ENCODE measurements at regions not wholly inside any gene's neighbourhood (a gene's known extent, or its start where the extent isn't known, plus 50 kb on each side); places are given as distances from the start of the nearest gene placed in this dataset.

GRCh38 chr1:10852486-10852885 is 56.0 kb upstream of the CASZ1 start:
- no peak overlapping the region for H2AFZ ChIP-seq (ENCODE audit: low read depth)
- no peaks in the 10 kb centered on the region for H3K79me2 ChIP-seq (ENCODE audit: insufficient read depth, low read depth)
- no peaks in the 10 kb centered on the region for H4K20me1 ChIP-seq (ENCODE audit: insufficient read depth)
- H3K27ac ChIP-seq, result no peak overlapping the region
- H3K4me2 ChIP-seq, result no peak overlapping the region
- H3K9ac ChIP-seq, result no peak overlapping the region
- TF ChIP-seq CTCF (conservative IDR thresholded peaks at IDR 0.05; ENCODE audit: low read depth, low read length), result no peak
- H3K27me3 ChIP-seq (ENCODE audit: insufficient read depth, low read depth), result peaks cover 98% of the 10 kb centered on the region
- no peak overlapping the region for H3K4me3 ChIP-seq (IDR thresholded peaks at IDR 0.05; ENCODE audit: insufficient read depth, low read depth, low read length)
- no peaks in the 10 kb centered on the region for H3K36me3 ChIP-seq (ENCODE audit: insufficient read depth)
- no peaks in the 10 kb centered on the region for H3K4me1 ChIP-seq (ENCODE audit: low read depth, poor library complexity, severe bottlenecking)

- H3K4me2 ChIP-seq, result no peak overlapping the region
Measured at GRCh38 chr1:10852998-10853520, 56.6 kb upstream of the CASZ1 start.

GRCh38 chr1:10853701-10854100 is 57.3 kb upstream of the CASZ1 start:
- no peak for TF ChIP-seq CTCF (conservative IDR thresholded peaks at IDR 0.05; ENCODE audit: low read depth, low read length)
- H3K9ac ChIP-seq, result no peak overlapping the region
- H4K20me1 ChIP-seq (ENCODE audit: insufficient read depth), result no peaks in the 10 kb centered on the region
- H3K27me3 ChIP-seq (ENCODE audit: insufficient read depth, low read depth), result peaks cover 98% of the 10 kb centered on the region
- H3K79me2 ChIP-seq (ENCODE audit: insufficient read depth, low read depth), result no peaks in the 10 kb centered on the region
- no peak overlapping the region for H3K4me3 ChIP-seq (IDR thresholded peaks at IDR 0.05; ENCODE audit: insufficient read depth, low read depth, low read length)
- no peaks in the 10 kb centered on the region for H3K36me3 ChIP-seq (ENCODE audit: insufficient read depth)
- no peak overlapping the region for H3K27ac ChIP-seq
- H2AFZ ChIP-seq (ENCODE audit: low read depth), result no peak overlapping the region
- no peak overlapping the region for H3K4me2 ChIP-seq
- H3K4me1 ChIP-seq (ENCODE audit: low read depth, poor library complexity, severe bottlenecking), result no peaks in the 10 kb centered on the region

More at GRCh38 chr1:10852998-10853520, 56.6 kb upstream of the CASZ1 start:
- Histone ChIP-seq H3K79me2 (ENCODE audit: insufficient read depth, low read depth) (no peaks in the 10 kb centered on the region), H3K27ac (no peak overlapping the region), H4K20me1 (ENCODE audit: insufficient read depth) (no peaks in the 10 kb centered on the region), H3K4me1 (ENCODE audit: low read depth, poor library complexity, severe bottlenecking) (no peaks in the 10 kb centered on the region), H2AFZ (ENCODE audit: low read depth) (no peak overlapping the region), H3K4me3 (IDR thresholded peaks at IDR 0.05; ENCODE audit: insufficient read depth, low read depth, low read length) (no peak overlapping the region), H3K36me3 (ENCODE audit: insufficient read depth) (no peaks in the 10 kb centered on the region), H3K9ac (no peak overlapping the region), H3K27me3 (ENCODE audit: insufficient read depth, low read depth) (peaks cover 98% of the 10 kb centered on the region)
- TF ChIP-seq CTCF (conservative IDR thresholded peaks at IDR 0.05; ENCODE audit: low read depth, low read length), result no peak

- Histone ChIP-seq H3K4me1 (ENCODE audit: low read depth, poor library complexity, severe bottlenecking) (no peaks in the 10 kb centered on the region), H3K36me3 (ENCODE audit: insufficient read depth) (no peaks in the 10 kb centered on the region), H4K20me1 (ENCODE audit: insufficient read depth) (no peaks in the 10 kb centered on the region), H3K27ac (no peak overlapping the region), H2AFZ (ENCODE audit: low read depth) (no peak overlapping the region), H3K79me2 (ENCODE audit: insufficient read depth, low read depth) (no peaks in the 10 kb centered on the region), H3K4me3 (IDR thresholded peaks at IDR 0.05; ENCODE audit: insufficient read depth, low read depth, low read length) (no peak overlapping the region), H3K4me2 (no peak overlapping the region), H3K27me3 (ENCODE audit: insufficient read depth, low read depth) (peaks cover 96% of the 10 kb centered on the region), H3K9ac (no peak overlapping the region)
- TF ChIP-seq CTCF (conservative IDR thresholded peaks at IDR 0.05; ENCODE audit: low read depth, low read length), result no peak
Measured at GRCh38 chr1:10854856-10855459, 58.5 kb upstream of the CASZ1 start.

All from KMS-11 (cell line).